Neural cell (in vitro differentiated cells): ENCODE measurements at regions not wholly inside any gene's neighbourhood (a gene's known extent, or its start where the extent isn't known, plus 50 kb on each side); places are given as distances from the start of the nearest gene placed in this dataset.

Source experiments
- H2AFZ ChIP-seq: fragments of 200-600, 300-800 bp; sonication (generic), shearing (Covaris generic); 2 replicates; pipeline ENCODE4 v1.6.0; 2014; ENCODE audit warnings: low read depth, mild to moderate bottlenecking, antibody characterized with exemption, low read length, moderate library complexity
- H3F3A ChIP-seq: fragments of 200-600 bp; shearing (Covaris generic); 2 replicates; pipeline ENCODE4 v1.6.1; 2016; ENCODE audit warnings: mild to moderate bottlenecking, moderate library complexity, mixed read lengths, antibody characterized with exemption, low read length; ENCODE audit not compliant: insufficient read depth, poor library complexity, severe bottlenecking
- H3K27ac ChIP-seq: fragments of 200-600, 300-800 bp; sonication (generic), shearing (Covaris generic); 2 replicates; pipeline ENCODE4 v1.5.1; 2014; ENCODE audit warnings: mild to moderate bottlenecking, low read length, moderate library complexity
- H3K27me3 ChIP-seq: fragments of 300-800, 200-600 bp; sonication (generic), shearing (Covaris generic); 2 replicates; pipeline ENCODE4 v1.6.0; 2014; ENCODE audit warnings: mild to moderate bottlenecking, low read depth, low read length, moderate library complexity; ENCODE audit not compliant: insufficient read depth
- H3K36me3 ChIP-seq: fragments of 300-800, 200-600 bp; sonication (generic), shearing (Covaris generic); 2 replicates; pipeline ENCODE4 v1.5.1; 2014; ENCODE audit warnings: mild to moderate bottlenecking, antibody characterized with exemption, low read length, moderate library complexity; ENCODE audit not compliant: insufficient read depth
- H3K4me2 ChIP-seq: fragments of 300-800, 200-600 bp; sonication (generic), shearing (Covaris generic); 2 replicates; pipeline ENCODE4 v1.6.0; 2014; ENCODE audit warnings: mild to moderate bottlenecking, low read length
- H3K4me3 ChIP-seq: fragments of 300-800, 200-600 bp; sonication (generic), shearing (Covaris generic); 2 replicates; pipeline ENCODE4 v1.5.1; 2014; ENCODE audit warnings: mild to moderate bottlenecking, low read length, moderate library complexity
- H3K79me2 ChIP-seq: fragments of 200-600 bp; shearing (Covaris generic); replicated peaks from 2 replicates; pipeline ENCODE4 v1.6.0; 2014; ENCODE audit warnings: mild to moderate bottlenecking, low read length, moderate library complexity; ENCODE audit not compliant: insufficient read depth
- H3K9ac ChIP-seq: fragments of 300-800, 200-600 bp; sonication (generic), shearing (Covaris generic); 2 replicates; pipeline ENCODE4 v1.6.1; 2016; ENCODE audit warnings: mild to moderate bottlenecking, low read length, mixed read lengths
- H3K9me2 ChIP-seq: fragments of 200-600 bp; shearing (Covaris generic); 2 replicates; pipeline ENCODE4 v1.6.1; 2016; ENCODE audit warnings: mild to moderate bottlenecking, low read length, mixed read lengths; ENCODE audit not compliant: insufficient read depth
- H3K9me3 ChIP-seq: fragments of 200-600, 300-800 bp; sonication (generic), shearing (Covaris generic); 2 replicates; pipeline ENCODE4 v1.6.1; 2016; ENCODE audit warnings: mild to moderate bottlenecking, mixed run types, low read length, moderate library complexity, mixed read lengths
- H4K20me1 ChIP-seq: fragments of 200-600 bp; shearing (Covaris generic); 2 replicates; pipeline ENCODE4 v1.6.1; 2016; ENCODE audit warnings: mild to moderate bottlenecking, mixed run types; ENCODE audit not compliant: insufficient read depth
- EP300 ChIP-seq: fragments of 450-650 bp; conservative IDR thresholded peaks from 2 replicates; pipeline ENCODE4 v1.6.1; 2014; ENCODE audit warnings: antibody characterized with exemption, mild to moderate bottlenecking, moderate library complexity; ENCODE audit not compliant: poor library complexity, severe bottlenecking
- EZH2 ChIP-seq: fragments of 200-600, 300-800 bp; shearing (Covaris generic), sonication (generic); IDR thresholded peaks from 2 replicates; pipeline ENCODE4 v1.6.1; 2014; ENCODE audit warnings: antibody characterized with exemption, low read length, borderline replicate concordance, mild to moderate bottlenecking; ENCODE audit not compliant: insufficient read depth, poor library complexity, severe bottlenecking
- MXI1 ChIP-seq: fragments of 450-650 bp; conservative IDR thresholded peaks from 2 replicates; pipeline ENCODE4 v1.6.1; 2014; ENCODE audit warnings: antibody characterized with exemption, mild to moderate bottlenecking; ENCODE audit not compliant: poor library complexity, severe bottlenecking
- POLR2AphosphoS5 ChIP-seq: IDR thresholded peaks from 2 replicates; pipeline ENCODE4 v1.6.1; 2012
- RAD21 ChIP-seq: fragments of 450-650 bp; conservative IDR thresholded peaks from 2 replicates; pipeline ENCODE4 v1.6.1; 2014; ENCODE audit warnings: antibody characterized with exemption, mild to moderate bottlenecking, moderate library complexity
- SMC3 ChIP-seq: fragments of 450-650 bp; conservative IDR thresholded peaks from 2 replicates; pipeline ENCODE4 v1.6.1; 2014; ENCODE audit warnings: antibody characterized with exemption, mild to moderate bottlenecking, moderate library complexity; ENCODE audit not compliant: poor library complexity
- TAF1 ChIP-seq: IDR thresholded peaks from 2 replicates; pipeline ENCODE4 v1.6.1; 2012; ENCODE audit warnings: low read depth
- TF ChIP-seq, protein P1 (sequence below): IDR thresholded peaks from 2 replicates; pipeline ENCODE4 v1.6.1; 2012; ENCODE audit warnings: borderline replicate concordance
- TF ChIP-seq, protein P2 (sequence below): fragments of 450-650 bp; IDR thresholded peaks from 2 replicates; pipeline ENCODE4 v1.5.1; 2014; ENCODE audit warnings: antibody characterized with exemption, mild to moderate bottlenecking, moderate library complexity; ENCODE audit not compliant: poor library complexity, severe bottlenecking

DNA sequence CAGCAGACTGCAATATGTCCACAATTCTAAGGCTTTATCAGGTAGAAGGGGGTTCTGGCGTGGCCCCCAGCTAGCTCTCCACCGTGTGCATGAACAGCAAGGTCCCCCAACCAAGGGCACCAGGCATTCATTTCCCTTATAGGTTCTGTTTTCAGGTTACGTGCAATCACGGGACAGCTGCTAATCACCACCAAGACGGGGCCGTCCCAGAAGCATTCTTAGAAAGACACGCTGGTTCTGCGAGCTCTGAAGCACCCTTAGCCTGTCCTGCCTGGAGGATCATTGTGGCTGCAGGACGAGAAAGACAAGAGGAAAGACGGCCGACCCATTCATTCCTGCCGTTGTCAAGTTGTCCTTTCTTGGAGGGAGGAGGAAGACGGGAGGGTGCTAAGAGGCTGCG, 302.9 kb downstream of the SOX9 start:
- Histone ChIP-seq H3K4me3 (no peak overlapping the region), H3F3A (no peaks in the 10 kb centered on the region), H3K4me2 (no peak overlapping the region), H3K9me2 (no peaks in the 10 kb centered on the region), H3K79me2 (no peaks in the 10 kb centered on the region), H3K9me3 (no peaks in the 10 kb centered on the region), H3K36me3 (no peaks in the 10 kb centered on the region), H3K27ac (no peak overlapping the region), H4K20me1 (no peaks in the 10 kb centered on the region), H2AFZ (no peak overlapping the region), H3K27me3 (no peaks in the 10 kb centered on the region), H3K9ac (no peak overlapping the region)
- TF ChIP-seq, protein P1, sequence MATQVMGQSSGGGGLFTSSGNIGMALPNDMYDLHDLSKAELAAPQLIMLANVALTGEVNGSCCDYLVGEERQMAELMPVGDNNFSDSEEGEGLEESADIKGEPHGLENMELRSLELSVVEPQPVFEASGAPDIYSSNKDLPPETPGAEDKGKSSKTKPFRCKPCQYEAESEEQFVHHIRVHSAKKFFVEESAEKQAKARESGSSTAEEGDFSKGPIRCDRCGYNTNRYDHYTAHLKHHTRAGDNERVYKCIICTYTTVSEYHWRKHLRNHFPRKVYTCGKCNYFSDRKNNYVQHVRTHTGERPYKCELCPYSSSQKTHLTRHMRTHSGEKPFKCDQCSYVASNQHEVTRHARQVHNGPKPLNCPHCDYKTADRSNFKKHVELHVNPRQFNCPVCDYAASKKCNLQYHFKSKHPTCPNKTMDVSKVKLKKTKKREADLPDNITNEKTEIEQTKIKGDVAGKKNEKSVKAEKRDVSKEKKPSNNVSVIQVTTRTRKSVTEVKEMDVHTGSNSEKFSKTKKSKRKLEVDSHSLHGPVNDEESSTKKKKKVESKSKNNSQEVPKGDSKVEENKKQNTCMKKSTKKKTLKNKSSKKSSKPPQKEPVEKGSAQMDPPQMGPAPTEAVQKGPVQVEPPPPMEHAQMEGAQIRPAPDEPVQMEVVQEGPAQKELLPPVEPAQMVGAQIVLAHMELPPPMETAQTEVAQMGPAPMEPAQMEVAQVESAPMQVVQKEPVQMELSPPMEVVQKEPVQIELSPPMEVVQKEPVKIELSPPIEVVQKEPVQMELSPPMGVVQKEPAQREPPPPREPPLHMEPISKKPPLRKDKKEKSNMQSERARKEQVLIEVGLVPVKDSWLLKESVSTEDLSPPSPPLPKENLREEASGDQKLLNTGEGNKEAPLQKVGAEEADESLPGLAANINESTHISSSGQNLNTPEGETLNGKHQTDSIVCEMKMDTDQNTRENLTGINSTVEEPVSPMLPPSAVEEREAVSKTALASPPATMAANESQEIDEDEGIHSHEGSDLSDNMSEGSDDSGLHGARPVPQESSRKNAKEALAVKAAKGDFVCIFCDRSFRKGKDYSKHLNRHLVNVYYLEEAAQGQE: no peak
- no peak for TF ChIP-seq MXI1
- TF ChIP-seq EZH2: no peak
- TF ChIP-seq TAF1: no peak
- TF ChIP-seq, protein P2, sequence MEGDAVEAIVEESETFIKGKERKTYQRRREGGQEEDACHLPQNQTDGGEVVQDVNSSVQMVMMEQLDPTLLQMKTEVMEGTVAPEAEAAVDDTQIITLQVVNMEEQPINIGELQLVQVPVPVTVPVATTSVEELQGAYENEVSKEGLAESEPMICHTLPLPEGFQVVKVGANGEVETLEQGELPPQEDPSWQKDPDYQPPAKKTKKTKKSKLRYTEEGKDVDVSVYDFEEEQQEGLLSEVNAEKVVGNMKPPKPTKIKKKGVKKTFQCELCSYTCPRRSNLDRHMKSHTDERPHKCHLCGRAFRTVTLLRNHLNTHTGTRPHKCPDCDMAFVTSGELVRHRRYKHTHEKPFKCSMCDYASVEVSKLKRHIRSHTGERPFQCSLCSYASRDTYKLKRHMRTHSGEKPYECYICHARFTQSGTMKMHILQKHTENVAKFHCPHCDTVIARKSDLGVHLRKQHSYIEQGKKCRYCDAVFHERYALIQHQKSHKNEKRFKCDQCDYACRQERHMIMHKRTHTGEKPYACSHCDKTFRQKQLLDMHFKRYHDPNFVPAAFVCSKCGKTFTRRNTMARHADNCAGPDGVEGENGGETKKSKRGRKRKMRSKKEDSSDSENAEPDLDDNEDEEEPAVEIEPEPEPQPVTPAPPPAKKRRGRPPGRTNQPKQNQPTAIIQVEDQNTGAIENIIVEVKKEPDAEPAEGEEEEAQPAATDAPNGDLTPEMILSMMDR: no peak
- no peak for TF ChIP-seq SMC3
- no peak for TF ChIP-seq RAD21
- TF ChIP-seq POLR2AphosphoS5: no peak
- TF ChIP-seq EP300: no peak

DNA sequence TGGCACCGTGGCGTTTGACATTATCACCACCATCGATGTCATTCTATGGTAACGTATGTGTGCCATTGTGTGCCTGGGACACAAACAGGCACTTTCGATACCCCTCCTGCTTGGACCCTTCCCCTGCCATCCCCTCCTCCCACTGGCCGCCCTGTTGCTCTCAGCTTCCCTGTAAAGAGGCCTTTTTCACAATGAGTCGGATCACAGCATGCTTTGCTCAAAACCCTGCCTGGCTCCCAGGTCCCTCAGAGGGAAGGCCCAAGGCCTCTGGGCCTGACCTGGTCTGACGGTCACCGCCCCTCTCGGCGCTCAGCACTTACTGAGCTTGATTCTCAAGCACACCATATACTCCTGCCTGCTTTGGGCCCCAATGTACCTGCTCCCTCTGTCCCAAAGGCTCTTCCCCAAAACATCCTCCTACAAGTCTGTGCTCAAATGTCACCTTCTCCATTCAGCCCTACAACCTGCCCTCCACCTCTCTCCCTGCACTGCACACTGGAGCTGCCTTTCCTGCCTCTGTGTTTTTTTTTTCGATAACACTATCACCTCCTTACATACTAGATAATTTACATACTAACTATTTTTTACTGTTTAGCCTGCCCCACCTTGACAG, 303.8 kb downstream of the SOX9 start:
- no peaks in the 10 kb centered on the region for H3K27me3 ChIP-seq
- H3K4me3 ChIP-seq: no peak overlapping the region
- H3F3A ChIP-seq: no peaks in the 10 kb centered on the region
- H3K9me2 ChIP-seq: no peaks in the 10 kb centered on the region
- no peaks in the 10 kb centered on the region for H3K9me3 ChIP-seq
- H3K79me2 ChIP-seq: no peaks in the 10 kb centered on the region
- H4K20me1 ChIP-seq: no peaks in the 10 kb centered on the region
- no peak overlapping the region for H3K4me2 ChIP-seq
- H2AFZ ChIP-seq: no peak overlapping the region
- no peaks in the 10 kb centered on the region for H3K36me3 ChIP-seq
- no peak for TF ChIP-seq EZH2
- TF ChIP-seq SMC3: no peak
- TF ChIP-seq, protein P2: no peak
- TF ChIP-seq TAF1: no peak
- TF ChIP-seq MXI1: no peak
- TF ChIP-seq POLR2AphosphoS5: no peak
- TF ChIP-seq RAD21: no peak
- TF ChIP-seq, protein P1: no peak
- no peak for TF ChIP-seq EP300
- H3K27ac ChIP-seq: no peak overlapping the region
- no peak overlapping the region for H3K9ac ChIP-seq
